Erythroblast (primary cell): ENCODE measurements at regions not wholly inside any gene's neighbourhood (a gene's known extent, or its start where the extent isn't known, plus 50 kb on each side); places are given as distances from the start of the nearest gene placed in this dataset.

Experiments used
- GATA1 ChIP-seq: IDR thresholded peaks from 2 replicates; pipeline ENCODE4 v1.6.1; 2011; ENCODE audit warnings: low read depth, mild to moderate bottlenecking, control low read depth, low read length, moderate library complexity
- POLR2A ChIP-seq: IDR thresholded peaks from 2 replicates; pipeline ENCODE4 v1.6.1; 2011; ENCODE audit warnings: mild to moderate bottlenecking, low read length

- TF ChIP-seq POLR2A (no peak), GATA1 (no peak)
Measured at GRCh38 chr16:62664566-62664965, 628.3 kb upstream of the CDH8 start.
